ENCODE measurements at regions not wholly inside any gene's neighbourhood (a gene's known extent, or its start where the extent isn't known, plus 50 kb on each side); places are given as distances from the start of the nearest gene placed in this dataset.

DNA sequence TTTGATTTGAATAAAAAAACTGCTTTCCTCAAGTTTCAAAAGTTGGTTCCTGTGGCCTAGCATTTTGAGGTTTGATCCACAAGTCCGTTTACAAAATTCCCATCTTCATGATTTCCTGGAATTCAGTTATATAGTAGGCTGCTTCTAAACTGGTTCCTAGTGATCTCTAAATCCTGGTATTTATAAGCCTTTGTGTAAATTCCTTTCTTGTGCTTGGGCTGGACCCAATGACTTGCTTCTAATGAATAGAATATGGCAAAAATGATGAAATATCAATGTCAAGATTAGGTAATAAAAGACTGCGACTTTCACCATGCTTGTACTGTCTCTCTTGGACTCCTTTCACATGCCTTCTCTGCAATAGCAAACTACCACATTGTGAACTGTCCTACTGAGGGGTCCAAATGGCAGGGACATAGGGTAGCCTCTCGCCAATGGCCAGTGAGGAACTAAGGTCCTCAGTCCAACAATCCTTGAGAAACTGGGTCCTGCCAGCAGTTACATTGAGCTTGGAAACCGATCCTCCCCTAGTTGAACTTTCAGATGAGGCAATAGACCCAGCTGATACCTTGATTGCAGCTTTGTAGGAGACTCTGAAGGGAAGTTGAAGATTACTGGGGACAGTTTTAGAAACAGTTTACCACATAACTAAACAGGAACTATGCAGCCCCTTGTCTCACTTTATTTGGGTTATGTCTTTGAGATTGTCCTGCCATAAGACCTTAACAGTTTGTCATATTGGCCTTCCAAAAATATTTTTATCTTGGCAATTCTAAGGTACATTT, 303.9 kb upstream of the TBC1D5 start:
- TF ChIP-seq, protein P1, sequence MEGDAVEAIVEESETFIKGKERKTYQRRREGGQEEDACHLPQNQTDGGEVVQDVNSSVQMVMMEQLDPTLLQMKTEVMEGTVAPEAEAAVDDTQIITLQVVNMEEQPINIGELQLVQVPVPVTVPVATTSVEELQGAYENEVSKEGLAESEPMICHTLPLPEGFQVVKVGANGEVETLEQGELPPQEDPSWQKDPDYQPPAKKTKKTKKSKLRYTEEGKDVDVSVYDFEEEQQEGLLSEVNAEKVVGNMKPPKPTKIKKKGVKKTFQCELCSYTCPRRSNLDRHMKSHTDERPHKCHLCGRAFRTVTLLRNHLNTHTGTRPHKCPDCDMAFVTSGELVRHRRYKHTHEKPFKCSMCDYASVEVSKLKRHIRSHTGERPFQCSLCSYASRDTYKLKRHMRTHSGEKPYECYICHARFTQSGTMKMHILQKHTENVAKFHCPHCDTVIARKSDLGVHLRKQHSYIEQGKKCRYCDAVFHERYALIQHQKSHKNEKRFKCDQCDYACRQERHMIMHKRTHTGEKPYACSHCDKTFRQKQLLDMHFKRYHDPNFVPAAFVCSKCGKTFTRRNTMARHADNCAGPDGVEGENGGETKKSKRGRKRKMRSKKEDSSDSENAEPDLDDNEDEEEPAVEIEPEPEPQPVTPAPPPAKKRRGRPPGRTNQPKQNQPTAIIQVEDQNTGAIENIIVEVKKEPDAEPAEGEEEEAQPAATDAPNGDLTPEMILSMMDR (IDR thresholded peaks at IDR 0.05; ENCODE audit: low read depth, low read length) = no peak
- H3K27ac ChIP-seq = no peak overlapping the region
- no peaks in the 10 kb centered on the region for H3K9me3 ChIP-seq (ENCODE audit: severe bottlenecking)
- H3K36me3 ChIP-seq = no peaks in the 10 kb centered on the region
- no peaks in the 10 kb centered on the region for H3K27me3 ChIP-seq (ENCODE audit: insufficient read depth, low read depth, severe bottlenecking)
- H3K4me3 ChIP-seq (ENCODE audit: low read depth, low read length) = no peak overlapping the region
- DNase-seq = no peak

DNA sequence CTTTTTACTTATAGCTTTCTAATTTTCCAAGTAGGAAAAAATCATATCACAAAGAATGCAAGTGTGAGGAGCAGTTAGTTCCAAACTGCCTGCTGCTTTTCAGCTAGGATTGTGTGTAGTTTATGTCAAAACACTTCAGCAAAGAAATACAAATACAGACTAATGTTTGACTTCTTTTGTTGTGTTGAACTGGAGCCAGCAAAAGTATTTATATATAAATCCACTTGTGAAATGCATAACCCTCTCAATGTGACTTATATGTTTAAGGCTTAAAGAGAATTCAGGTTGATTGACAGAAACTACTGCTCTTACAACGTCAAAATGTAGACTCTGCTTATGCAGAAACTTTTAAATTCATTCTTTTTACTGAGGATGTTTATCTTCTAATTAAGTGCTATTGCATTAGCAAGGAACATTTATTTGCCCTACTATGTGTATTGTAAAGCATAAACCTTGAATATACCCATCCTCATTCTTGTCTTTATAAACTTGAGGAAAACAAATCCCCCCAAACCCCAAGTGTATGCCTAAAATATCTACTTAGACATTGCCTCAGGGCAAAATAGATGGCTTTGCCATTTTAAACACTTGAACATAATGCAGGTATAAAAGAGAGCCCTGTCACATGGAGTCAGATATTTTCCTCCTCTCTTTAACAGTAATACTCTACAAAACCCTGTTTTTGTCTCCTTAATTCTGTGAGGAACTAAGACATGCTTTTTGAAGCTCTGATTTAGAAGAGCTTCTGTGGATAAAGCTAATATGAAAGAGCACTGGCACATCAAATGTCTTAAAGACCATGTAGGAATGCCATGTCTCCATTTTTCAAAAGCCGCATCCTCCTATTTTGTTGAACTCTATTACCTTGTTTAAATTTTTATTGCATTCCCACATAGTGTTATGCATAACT, 302.8 kb upstream of the TBC1D5 start:
- Histone ChIP-seq H3K4me3 (ENCODE audit: low read depth, low read length) (no peak overlapping the region), H3K27me3 (ENCODE audit: insufficient read depth, low read depth, severe bottlenecking) (no peaks in the 10 kb centered on the region), H3K27ac (no peak overlapping the region), H3K36me3 (no peaks in the 10 kb centered on the region), H3K9me3 (ENCODE audit: severe bottlenecking) (no peaks in the 10 kb centered on the region)
- DNase-seq = no peak
- TF ChIP-seq, protein P1 (IDR thresholded peaks at IDR 0.05; ENCODE audit: low read depth, low read length) = no peak

DNA sequence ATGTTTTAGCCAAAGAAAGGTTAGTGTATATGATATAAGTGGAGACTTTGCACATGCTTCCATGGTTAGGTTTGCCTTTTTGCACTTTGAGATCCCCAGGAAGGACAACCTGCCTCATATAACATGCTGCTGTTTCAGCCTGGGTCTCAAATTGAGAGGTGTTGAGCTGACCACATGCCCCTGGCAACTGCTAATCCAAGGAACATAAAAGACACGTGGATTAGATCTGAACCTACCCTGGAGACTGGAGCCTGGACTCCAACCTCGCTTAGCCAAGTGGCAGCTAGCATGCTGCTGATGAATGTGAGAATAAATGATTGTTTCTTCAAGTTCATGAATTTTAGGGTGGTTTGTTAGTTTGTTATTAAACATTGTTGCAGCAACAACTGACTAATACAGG, 301.8 kb upstream of the TBC1D5 start:
- Histone ChIP-seq H3K4me3 (ENCODE audit: low read depth, low read length) (no peak overlapping the region), H3K9me3 (ENCODE audit: severe bottlenecking) (no peaks in the 10 kb centered on the region), H3K27me3 (ENCODE audit: insufficient read depth, low read depth, severe bottlenecking) (no peaks in the 10 kb centered on the region), H3K36me3 (no peaks in the 10 kb centered on the region), H3K27ac (no peak overlapping the region)
- TF ChIP-seq, protein P1 (IDR thresholded peaks at IDR 0.05; ENCODE audit: low read depth, low read length) = no peak
- DNase-seq = no peak

DNA sequence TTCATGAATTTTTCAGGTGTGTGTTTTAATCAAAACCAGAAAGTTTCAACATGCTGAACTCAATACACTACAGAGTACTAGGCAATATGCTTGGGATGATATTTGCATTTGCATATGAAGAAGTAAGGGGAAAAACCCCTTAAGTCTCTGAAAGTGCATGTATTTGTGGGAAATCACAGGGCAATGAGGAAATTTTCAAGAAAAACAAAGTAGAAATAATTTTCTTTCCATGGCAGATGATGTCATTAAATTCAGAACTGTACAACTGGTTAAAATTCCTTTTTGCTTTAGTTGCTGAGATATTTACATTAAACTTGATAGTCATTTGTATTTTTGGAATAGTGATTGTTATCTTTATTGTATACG, 294.0 kb upstream of the TBC1D5 start:
- H3K27ac ChIP-seq = no peak overlapping the region
- TF ChIP-seq, protein P1 (IDR thresholded peaks at IDR 0.05; ENCODE audit: low read depth, low read length) = no peak
- H3K27me3 ChIP-seq (ENCODE audit: insufficient read depth, low read depth, severe bottlenecking) = no peaks in the 10 kb centered on the region
- no peaks in the 10 kb centered on the region for H3K36me3 ChIP-seq
- H3K9me3 ChIP-seq (ENCODE audit: severe bottlenecking) = no peaks in the 10 kb centered on the region
- DNase-seq = no peak
- H3K4me3 ChIP-seq (ENCODE audit: low read depth, low read length) = no peak overlapping the region

DNA sequence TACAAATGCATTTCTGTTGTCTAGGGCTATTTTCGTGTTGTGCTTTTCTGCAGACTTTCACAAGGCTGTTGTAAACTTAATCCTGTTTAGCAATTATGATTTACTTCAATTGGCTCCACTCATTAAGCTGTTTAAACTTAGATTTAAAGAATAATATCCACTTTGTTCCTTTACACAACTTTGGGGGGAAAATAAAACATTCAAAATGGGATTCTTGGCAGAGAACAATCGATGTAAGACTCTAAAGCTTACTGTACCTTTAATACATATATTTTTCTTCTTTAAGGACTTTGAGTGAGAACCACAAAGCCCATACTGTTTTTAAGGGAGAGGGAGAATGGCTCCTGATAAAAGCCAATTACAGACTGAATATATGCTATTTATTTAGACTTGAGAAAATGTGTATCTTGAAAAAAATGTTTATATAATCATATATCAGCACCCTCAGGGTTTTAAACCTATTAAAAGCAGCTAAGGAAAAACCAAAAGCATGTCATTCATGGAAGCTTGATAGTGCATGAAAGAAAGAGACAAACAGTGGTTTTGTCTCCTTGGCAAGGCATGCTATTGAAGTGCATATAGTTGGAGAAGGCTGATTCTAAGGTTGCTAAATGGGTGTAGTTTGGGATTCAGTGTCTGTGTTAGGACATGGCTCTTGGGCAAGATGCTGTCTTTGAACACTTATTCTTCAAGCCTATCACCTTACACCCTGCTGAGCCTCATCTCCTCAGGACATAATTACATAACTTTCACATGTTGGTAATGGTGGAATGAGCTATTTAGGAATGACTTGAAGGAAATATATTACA, 293.4 kb upstream of the TBC1D5 start:
- no peak overlapping the region for H3K4me3 ChIP-seq (ENCODE audit: low read depth, low read length)
- no peak for DNase-seq
- TF ChIP-seq, protein P1 (IDR thresholded peaks at IDR 0.05; ENCODE audit: low read depth, low read length) = no peak
- no peaks in the 10 kb centered on the region for H3K36me3 ChIP-seq
- H3K9me3 ChIP-seq (ENCODE audit: severe bottlenecking) = no peaks in the 10 kb centered on the region
- no peak overlapping the region for H3K27ac ChIP-seq
- H3K27me3 ChIP-seq (ENCODE audit: insufficient read depth, low read depth, severe bottlenecking) = no peaks in the 10 kb centered on the region
